ENCODE measurements at regions not wholly inside any gene's neighbourhood (a gene's known extent, or its start where the extent isn't known, plus 50 kb on each side); places are given as distances from the start of the nearest gene placed in this dataset.
"Not testable (repeated sequence)": the region's sequence is repeated elsewhere in the genome, so short reads cannot be mapped to it uniquely, and the experiment has no call there.

- not testable (repeated sequence) for DNase-seq (ENCODE audit: extremely low read depth in 1 of 11, low read depth in 9 of 11, low spot score in 4 of 11)
These were observed 261.5 kb downstream of the FOXG1 start for GRCh38 chr14:29027941-29028705.

GRCh38 chr14:29028973-29029582 is 262.5 kb downstream of the FOXG1 start:
- DNase-seq (ENCODE audit: extremely low read depth in 1 of 11, low read depth in 9 of 11, low spot score in 4 of 11): peak in 2 of 11 donors; percentile 5 to 15

- DNase-seq (ENCODE audit: extremely low read depth in 1 of 11, low read depth in 9 of 11, low spot score in 4 of 11): no peak
These were observed 263.5 kb downstream of the FOXG1 start for GRCh38 chr14:29030121-29030520.

- DNase-seq (ENCODE audit: extremely low read depth in 1 of 11, low read depth in 9 of 11, low spot score in 4 of 11): no peak
These were observed 264.4 kb downstream of the FOXG1 start for GRCh38 chr14:29030970-29031369.

- no peak for DNase-seq (ENCODE audit: extremely low read depth in 1 of 11, low read depth in 9 of 11, low spot score in 4 of 11)
These were observed 268.5 kb downstream of the FOXG1 start for GRCh38 chr14:29035134-29035533.

- DNase-seq (ENCODE audit: extremely low read depth in 1 of 11, low read depth in 9 of 11, low spot score in 4 of 11): no peak
These were observed 270.8 kb downstream of the FOXG1 start for GRCh38 chr14:29037411-29037810.

GRCh38 chr14:29039171-29039570 is 272.6 kb downstream of the FOXG1 start:
- DNase-seq (ENCODE audit: extremely low read depth in 1 of 11, low read depth in 9 of 11, low spot score in 4 of 11): no peak

GRCh38 chr14:29042551-29042950 is 276.0 kb downstream of the FOXG1 start:
- no peak for DNase-seq (ENCODE audit: extremely low read depth in 1 of 11, low read depth in 9 of 11, low spot score in 4 of 11)

- no peak for DNase-seq (ENCODE audit: extremely low read depth in 1 of 11, low read depth in 9 of 11, low spot score in 4 of 11)
These were observed 277.1 kb downstream of the FOXG1 start for GRCh38 chr14:29043737-29044136.

GRCh38 chr14:29045237-29045636 is 278.6 kb downstream of the FOXG1 start:
- DNase-seq (ENCODE audit: extremely low read depth in 1 of 11, low read depth in 9 of 11, low spot score in 4 of 11): no peak

GRCh38 chr14:29054119-29054518 is 287.5 kb downstream of the FOXG1 start:
- no peak for DNase-seq (ENCODE audit: extremely low read depth in 1 of 11, low read depth in 9 of 11, low spot score in 4 of 11)

- no peak for DNase-seq (ENCODE audit: extremely low read depth in 1 of 11, low read depth in 9 of 11, low spot score in 4 of 11)
These were observed 289.5 kb downstream of the FOXG1 start for GRCh38 chr14:29056041-29056566.

GRCh38 chr14:29061702-29062101 is 295.1 kb downstream of the FOXG1 start:
- DNase-seq (ENCODE audit: extremely low read depth in 1 of 11, low read depth in 9 of 11, low spot score in 4 of 11): no peak

GRCh38 chr14:29062466-29062865 is 295.9 kb downstream of the FOXG1 start:
- DNase-seq (ENCODE audit: extremely low read depth in 1 of 11, low read depth in 9 of 11, low spot score in 4 of 11): no peak

- no peak for DNase-seq (ENCODE audit: extremely low read depth in 1 of 11, low read depth in 9 of 11, low spot score in 4 of 11)
These were observed 296.4 kb downstream of the FOXG1 start for GRCh38 chr14:29062976-29063375.

- no peak for DNase-seq (ENCODE audit: extremely low read depth in 1 of 11, low read depth in 9 of 11, low spot score in 4 of 11)
These were observed 297.8 kb downstream of the FOXG1 start for GRCh38 chr14:29064305-29064900.

- no peak for DNase-seq (ENCODE audit: extremely low read depth in 1 of 11, low read depth in 9 of 11, low spot score in 4 of 11)
These were observed 302.6 kb downstream of the FOXG1 start for GRCh38 chr14:29069228-29069627.

- DNase-seq (ENCODE audit: extremely low read depth in 1 of 11, low read depth in 9 of 11, low spot score in 4 of 11): no peak
These were observed 309.2 kb downstream of the FOXG1 start for GRCh38 chr14:29075761-29076160.

GRCh38 chr14:29077916-29078315 is 311.3 kb downstream of the FOXG1 start:
- no peak for DNase-seq (ENCODE audit: extremely low read depth in 1 of 11, low read depth in 9 of 11, low spot score in 4 of 11)

- DNase-seq (ENCODE audit: extremely low read depth in 1 of 11, low read depth in 9 of 11, low spot score in 4 of 11): no peak
These were observed 312.4 kb downstream of the FOXG1 start for GRCh38 chr14:29078810-29079522.
